DMS79 (cell line): ENCODE measurements at regions not wholly inside any gene's neighbourhood (a gene's known extent, or its start where the extent isn't known, plus 50 kb on each side); places are given as distances from the start of the nearest gene placed in this dataset.
"Not testable (repeated sequence)": the region's sequence is repeated elsewhere in the genome, so short reads cannot be mapped to it uniquely, and the experiment has no call there.

Experiments used
- DNase-seq: peaks from one replicate; lab custom pipeline; 2025; lab: John Stamatoyannopoulos, UW

DNA sequence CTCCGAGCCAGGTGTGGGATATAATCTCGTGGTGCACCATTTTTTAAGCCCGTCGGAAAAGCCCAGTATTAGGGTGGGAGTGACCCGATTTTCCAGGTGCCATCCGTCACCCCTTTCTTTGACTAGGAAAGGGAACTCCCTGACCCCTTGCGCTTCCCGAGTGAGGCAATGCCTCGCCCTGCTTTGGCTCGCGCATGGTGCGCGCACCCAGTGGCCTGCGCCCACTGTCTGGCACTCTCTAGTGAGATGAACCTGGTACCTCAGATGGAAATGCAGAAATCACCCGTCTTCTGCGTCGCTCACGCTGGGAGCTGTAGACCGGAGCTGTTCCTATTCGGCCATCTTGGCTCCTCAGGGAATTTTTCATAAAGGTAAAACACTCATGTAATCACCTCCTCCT lies 63.9 kb downstream of the RWDD3 start:
- DNase-seq, result not testable (repeated sequence)

GRCh38 chr1:95301091-95301490 lies 67.1 kb downstream of the RWDD3 start:
- no peak for DNase-seq

- no peak for DNase-seq
Observed at GRCh38 chr1:95301614-95302013, 67.6 kb downstream of the RWDD3 start.

GRCh38 chr1:95304803-95305202 lies 70.8 kb downstream of the RWDD3 start:
- no peak for DNase-seq

DNA sequence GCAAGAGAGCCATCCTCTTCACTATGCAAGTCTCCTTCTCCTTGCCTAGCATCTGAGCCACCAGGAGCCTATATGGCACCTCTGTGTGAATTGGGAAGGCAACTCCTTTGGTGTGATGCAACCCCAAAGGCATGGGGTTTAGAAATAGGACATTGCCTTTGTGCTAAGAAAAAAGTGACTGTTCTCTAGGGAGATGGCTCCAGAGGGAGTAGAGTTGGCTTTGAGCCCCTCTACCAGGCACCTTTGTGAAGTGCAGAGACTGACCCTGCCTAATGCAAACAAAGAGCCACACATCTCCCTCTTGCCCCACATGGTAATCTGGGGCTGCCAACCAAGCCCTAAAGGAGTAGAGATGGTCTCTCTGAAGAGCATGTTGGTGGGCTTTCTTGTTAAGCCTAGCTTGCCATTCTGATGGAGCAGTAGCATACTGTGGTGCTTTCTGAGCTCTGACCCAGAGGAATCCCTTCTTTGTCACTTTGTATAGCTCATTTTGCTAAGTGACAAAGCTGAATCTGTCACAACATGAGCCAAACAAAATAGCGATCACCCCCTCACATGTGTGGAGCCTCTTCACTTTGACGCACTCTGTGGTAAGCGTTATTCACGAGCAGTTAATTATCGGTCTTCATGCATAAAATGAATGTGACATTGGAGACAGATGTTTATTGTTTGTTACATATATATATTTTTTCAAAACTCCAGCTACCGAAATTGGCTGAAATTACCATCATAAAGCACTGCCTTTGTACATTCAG lies 74.4 kb downstream of the RWDD3 start:
- DNase-seq, result no peak

GRCh38 chr1:95309031-95309471 lies 75.0 kb downstream of the RWDD3 start:
- DNase-seq, result no peak

DNA sequence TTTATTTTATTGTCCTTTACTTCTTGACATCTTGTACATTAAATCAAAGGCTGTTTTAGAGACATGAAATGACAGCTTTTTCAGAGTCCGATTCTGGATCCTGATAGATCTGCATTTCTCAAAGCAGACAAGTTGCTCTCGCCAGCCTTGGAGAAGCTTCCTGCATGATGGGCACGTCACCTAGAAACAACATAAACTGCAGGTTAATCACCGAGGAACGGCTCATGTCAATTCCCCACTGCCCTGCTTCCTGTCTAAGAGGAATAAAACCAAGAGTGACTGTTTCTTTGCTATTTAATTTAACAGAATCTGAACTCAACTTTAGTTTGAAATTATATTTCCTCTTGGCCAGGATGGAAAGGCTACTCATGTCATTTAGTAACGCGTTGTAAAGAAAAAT lies 77.0 kb downstream of the RWDD3 start:
- DNase-seq, result no peak

DNA sequence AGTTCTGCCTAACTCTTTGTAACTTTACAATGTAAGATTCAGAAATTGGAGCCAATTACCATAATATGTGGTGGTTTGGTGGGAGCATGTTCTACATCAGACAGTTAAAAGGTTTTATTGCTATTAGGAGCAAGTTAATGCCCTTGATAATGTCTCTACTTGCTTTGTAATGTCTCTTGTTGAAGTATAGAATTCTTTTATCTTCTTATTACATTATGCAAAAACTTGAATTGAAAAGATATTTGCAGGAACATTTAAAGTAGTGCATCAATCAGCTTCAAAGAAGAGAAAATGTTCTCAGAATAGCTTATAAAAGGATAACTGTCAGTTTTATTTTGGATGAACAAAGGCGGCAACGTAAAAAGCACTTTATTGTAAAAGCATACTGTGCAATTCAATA lies 77.8 kb downstream of the RWDD3 start:
- no peak for DNase-seq

DNA sequence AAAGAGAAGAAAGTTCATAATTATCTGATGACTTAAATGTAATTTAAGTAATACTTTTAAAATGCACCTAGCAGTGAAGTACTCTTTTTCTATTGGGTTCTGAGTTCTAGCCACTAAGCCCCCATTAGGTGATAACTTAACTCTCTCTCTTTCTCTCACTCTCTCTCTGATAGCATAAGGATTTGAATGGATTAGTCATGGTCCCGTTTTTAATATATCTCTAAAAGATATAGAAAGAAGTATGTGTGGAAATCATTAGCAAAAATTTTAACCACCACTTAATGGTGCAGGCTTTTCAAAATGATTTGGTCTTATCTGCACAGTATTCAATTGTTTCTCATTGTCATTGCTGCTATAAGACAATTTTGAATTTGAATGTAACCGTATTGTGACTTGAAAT lies 78.2 kb downstream of the RWDD3 start:
- no peak for DNase-seq

GRCh38 chr1:95313527-95313926 lies 79.5 kb downstream of the RWDD3 start:
- no peak for DNase-seq

DNA sequence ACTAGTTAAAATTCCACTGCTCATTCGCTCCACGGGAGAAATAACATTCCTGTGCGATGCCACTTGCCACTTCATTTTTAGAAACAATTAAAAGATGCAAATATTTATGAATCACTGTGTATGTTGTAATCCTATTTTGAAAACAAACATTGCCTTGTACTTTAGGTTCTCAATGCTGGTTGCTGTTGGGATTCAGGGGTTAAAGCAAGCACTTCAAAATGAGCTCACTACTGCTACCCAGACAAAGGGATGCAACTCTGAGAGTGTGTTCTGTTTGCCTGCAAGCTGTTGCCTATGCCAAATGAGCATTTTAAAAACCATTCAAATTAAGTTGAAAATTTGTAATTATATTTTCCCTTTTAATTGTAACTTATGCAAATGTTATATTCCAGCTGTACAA lies 87.5 kb downstream of the RWDD3 start:
- no peak for DNase-seq

- no peak for DNase-seq
Observed at GRCh38 chr1:95323123-95323522, 89.1 kb downstream of the RWDD3 start.

DNA sequence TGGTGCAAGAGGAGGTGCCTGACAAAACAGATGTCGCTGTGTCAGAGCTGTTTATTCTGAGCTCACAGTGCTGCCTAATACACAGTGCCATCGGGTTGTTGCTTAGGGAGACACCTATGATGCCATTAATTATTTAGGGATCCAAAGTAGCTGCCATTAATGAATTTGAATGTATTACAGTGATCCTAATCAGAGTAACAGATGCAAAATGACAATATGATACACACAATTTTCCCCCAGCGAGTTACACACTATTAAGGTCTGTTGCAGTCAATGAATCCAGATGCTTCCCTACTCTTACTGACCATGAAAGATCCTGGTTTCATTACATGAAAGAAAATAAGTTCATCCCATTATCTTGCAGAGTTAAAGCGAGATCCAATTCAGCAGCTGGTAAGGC lies 91.3 kb downstream of the RWDD3 start:
- no peak for DNase-seq

- no peak for DNase-seq
Observed at GRCh38 chr1:95326023-95326422, 92.0 kb downstream of the RWDD3 start.

GRCh38 chr1:95332754-95333153 lies 98.7 kb downstream of the RWDD3 start:
- DNase-seq, result no peak

DNA sequence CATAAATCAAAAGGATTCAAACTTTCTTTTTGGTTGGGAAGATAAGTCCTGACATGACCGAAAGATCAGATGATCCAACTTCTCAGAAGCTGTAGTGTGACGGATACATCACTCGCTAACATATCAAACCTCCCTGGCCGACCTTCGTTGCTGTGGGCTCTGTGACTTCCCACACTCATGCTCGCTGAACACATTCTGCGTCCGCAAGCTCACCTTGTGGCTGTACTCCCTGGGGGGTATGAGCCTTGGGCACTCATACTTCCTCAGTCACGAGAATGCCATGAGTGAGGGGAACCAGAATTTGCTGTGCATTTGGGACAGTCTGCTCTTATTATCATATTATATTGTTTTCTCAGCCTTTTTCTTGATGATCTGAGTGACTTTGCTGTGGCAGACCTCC lies 105.4 kb downstream of the RWDD3 start:
- no peak for DNase-seq

GRCh38 chr1:95340061-95340460 lies 106.1 kb downstream of the RWDD3 start:
- DNase-seq, result no peak

DNA sequence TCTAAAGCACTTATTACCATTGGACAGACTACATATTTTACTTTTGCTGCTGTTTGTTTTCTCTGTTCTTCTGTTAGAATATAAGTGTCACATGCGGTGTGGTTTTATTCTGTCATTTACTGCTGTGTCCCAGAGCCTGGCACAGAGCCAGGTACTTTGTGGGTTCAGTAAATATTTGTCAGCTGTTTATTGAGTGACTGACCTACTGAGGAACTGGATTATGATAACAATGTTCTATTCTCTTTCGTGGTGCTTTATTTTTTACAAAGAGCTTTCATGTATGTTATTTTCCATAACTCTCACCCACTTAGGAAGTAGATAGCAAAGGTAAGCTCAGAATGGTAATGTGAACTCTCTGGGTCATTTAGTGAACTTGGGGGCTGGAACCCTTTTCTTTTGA lies 118.8 kb downstream of the RWDD3 start:
- peak; percentile 97 for DNase-seq

DNA sequence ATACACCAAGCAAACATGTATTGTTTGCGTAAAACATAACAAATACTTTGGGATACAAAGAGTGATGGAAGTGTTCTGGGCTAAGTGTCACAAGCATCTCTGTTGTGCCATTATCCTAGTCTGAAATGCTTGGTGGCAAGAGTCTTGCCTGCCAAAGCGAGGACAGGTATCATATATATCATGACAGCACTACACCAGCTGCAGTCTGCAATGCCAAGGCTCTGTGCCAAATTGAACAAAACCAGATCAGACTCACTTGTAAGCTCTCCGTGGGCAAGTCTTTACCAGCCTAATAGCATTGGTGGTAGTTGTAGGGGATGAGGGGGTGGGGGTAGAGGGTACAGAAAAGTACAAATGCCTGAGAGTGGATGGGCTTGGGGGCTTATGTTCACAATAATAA lies 119.2 kb downstream of the RWDD3 start:
- DNase-seq, result peak; percentile 97

DNA sequence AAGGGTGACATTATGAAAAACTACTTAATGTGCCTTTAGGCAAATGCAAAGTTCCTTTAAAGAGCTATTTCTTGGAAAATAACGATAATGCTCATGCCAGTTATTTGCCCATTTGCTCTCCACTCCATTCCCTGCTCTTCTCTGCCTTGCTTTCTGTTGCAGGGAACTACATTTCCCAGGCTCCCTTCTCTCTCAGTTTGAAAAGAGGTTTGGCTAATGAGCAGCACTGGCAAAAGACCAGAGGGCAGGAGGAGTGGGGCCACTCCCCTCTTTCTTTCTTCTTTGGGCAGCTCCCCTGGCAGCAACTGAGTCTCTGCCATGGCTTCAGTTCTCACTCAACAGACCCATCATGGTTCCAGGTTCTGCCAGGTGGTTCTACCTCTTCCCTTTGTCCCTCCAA lies 130.5 kb downstream of the RWDD3 start:
- DNase-seq, result no peak

- DNase-seq, result no peak
Observed at GRCh38 chr1:95366498-95366897, 132.5 kb downstream of the RWDD3 start.

GRCh38 chr1:95368178-95368577 lies 134.2 kb downstream of the RWDD3 start:
- no peak for DNase-seq

- no peak for DNase-seq
Observed at GRCh38 chr1:95369985-95370690, 136.1 kb downstream of the RWDD3 start.
